C1 segment of cervical spinal cord (tissue), 14 donors: ENCODE measurements at regions not wholly inside any gene's neighbourhood (a gene's known extent, or its start where the extent isn't known, plus 50 kb on each side); places are given as distances from the start of the nearest gene placed in this dataset.

Experiments
- DNase-seq, 14 donors: peaks; one replicate each; lab custom pipeline; 2025; lab: John Stamatoyannopoulos, UW

- DNase-seq, result no peak
Measured at GRCh38 chr5:14090755-14091154, 52.4 kb upstream of the TRIO start.

GRCh38 chr5:14090290-14090689, 52.9 kb upstream of the TRIO start:
- no peak for DNase-seq

GRCh38 chr5:14089198-14089597, 53.9 kb upstream of the TRIO start:
- no peak for DNase-seq

- DNase-seq, result no peak
Measured at GRCh38 chr5:14086261-14086660, 56.9 kb upstream of the TRIO start.

GRCh38 chr5:14082973-14083372, 60.2 kb upstream of the TRIO start:
- DNase-seq, result no peak

- no peak for DNase-seq
Measured at GRCh38 chr5:14082523-14082922, 60.6 kb upstream of the TRIO start.

- DNase-seq, result no peak
Measured at GRCh38 chr5:14081791-14082190, 61.4 kb upstream of the TRIO start.

- no peak for DNase-seq
Measured at GRCh38 chr5:14078716-14079115, 64.4 kb upstream of the TRIO start.

GRCh38 chr5:14077501-14077900, 65.6 kb upstream of the TRIO start:
- no peak for DNase-seq

GRCh38 chr5:14076561-14076960, 66.6 kb upstream of the TRIO start:
- DNase-seq, result no peak

- DNase-seq, result no peak
Measured at GRCh38 chr5:14075937-14076336, 67.2 kb upstream of the TRIO start.

- no peak for DNase-seq
Measured at GRCh38 chr5:14071433-14071832, 71.7 kb upstream of the TRIO start.

GRCh38 chr5:14069021-14069420, 74.1 kb upstream of the TRIO start:
- DNase-seq, result no peak

GRCh38 chr5:14068136-14068535, 75.0 kb upstream of the TRIO start:
- DNase-seq, result no peak

- DNase-seq, result no peak
Measured at GRCh38 chr5:14066326-14066725, 76.8 kb upstream of the TRIO start.

- no peak for DNase-seq
Measured at GRCh38 chr5:14064841-14065240, 78.3 kb upstream of the TRIO start.

- no peak for DNase-seq
Measured at GRCh38 chr5:14063691-14064090, 79.5 kb upstream of the TRIO start.

- no peak for DNase-seq
Measured at GRCh38 chr5:14063138-14063537, 80.0 kb upstream of the TRIO start.

- no peak for DNase-seq
Measured at GRCh38 chr5:14062178-14062577, 81.0 kb upstream of the TRIO start.

GRCh38 chr5:14061106-14061505, 82.0 kb upstream of the TRIO start:
- DNase-seq, result no peak

GRCh38 chr5:14060218-14060617, 82.9 kb upstream of the TRIO start:
- DNase-seq, result no peak

GRCh38 chr5:14059810-14060209, 83.3 kb upstream of the TRIO start:
- DNase-seq, result no peak

GRCh38 chr5:14057289-14057688, 85.9 kb upstream of the TRIO start:
- DNase-seq, result no peak

GRCh38 chr5:14056039-14056438, 87.1 kb upstream of the TRIO start:
- no peak for DNase-seq
